DOHH2 (cell line): ENCODE measurements at regions not wholly inside any gene's neighbourhood (a gene's known extent, or its start where the extent isn't known, plus 50 kb on each side); places are given as distances from the start of the nearest gene placed in this dataset.

Experiments used
- H3F3A ChIP-seq: fragments of 200-600 bp; sonication (generic), shearing (Covaris generic); 2 replicates; pipeline ENCODE4 v1.6.0; 2016; ENCODE audit warnings: antibody characterized with exemption, mild to moderate bottlenecking; ENCODE audit not compliant: control insufficient read depth, insufficient read depth
- H3K27ac ChIP-seq: fragments of 200-600 bp; sonication (generic); 2 replicates; pipeline ENCODE4 v1.5.1; 2014; ENCODE audit warnings: low read depth, mild to moderate bottlenecking, low read length, moderate library complexity
- H3K27me3 ChIP-seq: fragments of 200-600 bp; sonication (generic); 2 replicates; pipeline ENCODE4 v1.6.1; 2014; ENCODE audit warnings: mild to moderate bottlenecking, low read length, mixed read lengths; ENCODE audit not compliant: control insufficient read depth
- H3K36me3 ChIP-seq: fragments of 200-600 bp; sonication (generic); 2 replicates; pipeline ENCODE4 v1.6.1; 2014; ENCODE audit warnings: mild to moderate bottlenecking, low read length, moderate library complexity, mixed read lengths; ENCODE audit not compliant: control insufficient read depth
- H3K4me1 ChIP-seq: fragments of 200-600 bp; sonication (generic); 2 replicates; pipeline ENCODE4 v1.6.1; 2014; ENCODE audit warnings: mild to moderate bottlenecking, low read length, mixed read lengths; ENCODE audit not compliant: control insufficient read depth
- H3K4me2 ChIP-seq: fragments of 200-600 bp; sonication (generic); 2 replicates; pipeline ENCODE4 v1.6.0; 2014; ENCODE audit warnings: mild to moderate bottlenecking, low read length, moderate library complexity
- H3K4me3 ChIP-seq: fragments of 200-600 bp; sonication (generic); 2 replicates; pipeline ENCODE4 v1.5.1; 2014; ENCODE audit warnings: mild to moderate bottlenecking, low read length, mixed read lengths
- H3K79me2 ChIP-seq: fragments of 200-600 bp; sonication (generic); 2 replicates; pipeline ENCODE4 v1.6.1; 2014; ENCODE audit warnings: mild to moderate bottlenecking, low read length, mixed read lengths; ENCODE audit not compliant: control insufficient read depth
- H3K9me2 ChIP-seq: fragments of 200-600 bp; sonication (generic); replicated peaks from 2 replicates; pipeline ENCODE4 v1.6.1; 2014; ENCODE audit warnings: mild to moderate bottlenecking, low read length, mixed read lengths; ENCODE audit not compliant: control insufficient read depth
- H3K9me3 ChIP-seq: fragments of 200-600 bp; sonication (generic); 2 replicates; pipeline ENCODE4 v1.6.1; 2014; ENCODE audit warnings: antibody characterized with exemption, low read length, mixed read lengths; ENCODE audit not compliant: control insufficient read depth, insufficient read depth
- H4K20me1 ChIP-seq: fragments of 200-600 bp; sonication (generic); 2 replicates; pipeline ENCODE4 v1.6.0; 2014; ENCODE audit warnings: low read depth, mild to moderate bottlenecking, antibody characterized with exemption, low read length, moderate library complexity; ENCODE audit not compliant: control insufficient read depth, insufficient read depth
- EZH2phosphoT487 ChIP-seq: fragments of 200-600 bp; sonication (generic); IDR thresholded peaks from 2 replicates; pipeline ENCODE4 v1.6.1; 2017; ENCODE audit warnings: borderline replicate concordance, mild to moderate bottlenecking, antibody characterized with exemption, low read length, moderate library complexity, mixed read lengths
- TF ChIP-seq, protein P1 (sequence below): fragments of 200-600 bp; sonication (generic); IDR thresholded peaks from one replicate; pipeline ENCODE4 v1.5.1; 2014; ENCODE audit warnings: antibody characterized with exemption, mild to moderate bottlenecking, low read depth, low read length; ENCODE audit not compliant: poor library complexity, severe bottlenecking

DNA sequence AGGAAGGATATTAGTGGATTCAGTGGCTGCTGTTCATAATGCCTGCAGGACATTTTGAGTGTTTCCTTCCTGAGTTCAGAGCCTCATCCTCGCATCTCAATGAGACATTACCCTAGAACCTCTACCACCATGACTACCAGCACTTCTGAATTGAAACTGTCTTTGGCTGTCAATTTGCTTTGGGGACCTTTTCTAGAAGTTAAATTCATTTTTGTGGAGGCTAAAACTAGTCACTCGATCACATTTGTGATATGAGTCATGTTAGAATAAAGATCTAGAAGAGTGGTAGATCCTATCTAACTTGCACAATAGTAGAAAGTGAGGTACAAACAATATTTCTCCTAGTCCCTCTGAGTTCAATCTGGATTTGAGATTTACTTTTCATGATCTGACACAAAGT, 124.9 kb downstream of the KCNRG start:
- Histone ChIP-seq H3K79me2 (no peaks in the 10 kb centered on the region), H3K9me2 (no peaks in the 10 kb centered on the region), H3K9me3 (no peaks in the 10 kb centered on the region), H3K4me1 (peaks cover 50% of the 10 kb centered on the region), H3K4me3 (no peak overlapping the region), H3K27me3 (no peaks in the 10 kb centered on the region), H3K27ac (no peak overlapping the region), H3K36me3 (no peaks in the 10 kb centered on the region), H3F3A (no peaks in the 10 kb centered on the region), H4K20me1 (no peaks in the 10 kb centered on the region), H3K4me2 (no peak overlapping the region)
- TF ChIP-seq, protein P1, sequence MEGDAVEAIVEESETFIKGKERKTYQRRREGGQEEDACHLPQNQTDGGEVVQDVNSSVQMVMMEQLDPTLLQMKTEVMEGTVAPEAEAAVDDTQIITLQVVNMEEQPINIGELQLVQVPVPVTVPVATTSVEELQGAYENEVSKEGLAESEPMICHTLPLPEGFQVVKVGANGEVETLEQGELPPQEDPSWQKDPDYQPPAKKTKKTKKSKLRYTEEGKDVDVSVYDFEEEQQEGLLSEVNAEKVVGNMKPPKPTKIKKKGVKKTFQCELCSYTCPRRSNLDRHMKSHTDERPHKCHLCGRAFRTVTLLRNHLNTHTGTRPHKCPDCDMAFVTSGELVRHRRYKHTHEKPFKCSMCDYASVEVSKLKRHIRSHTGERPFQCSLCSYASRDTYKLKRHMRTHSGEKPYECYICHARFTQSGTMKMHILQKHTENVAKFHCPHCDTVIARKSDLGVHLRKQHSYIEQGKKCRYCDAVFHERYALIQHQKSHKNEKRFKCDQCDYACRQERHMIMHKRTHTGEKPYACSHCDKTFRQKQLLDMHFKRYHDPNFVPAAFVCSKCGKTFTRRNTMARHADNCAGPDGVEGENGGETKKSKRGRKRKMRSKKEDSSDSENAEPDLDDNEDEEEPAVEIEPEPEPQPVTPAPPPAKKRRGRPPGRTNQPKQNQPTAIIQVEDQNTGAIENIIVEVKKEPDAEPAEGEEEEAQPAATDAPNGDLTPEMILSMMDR = no peak

DNA sequence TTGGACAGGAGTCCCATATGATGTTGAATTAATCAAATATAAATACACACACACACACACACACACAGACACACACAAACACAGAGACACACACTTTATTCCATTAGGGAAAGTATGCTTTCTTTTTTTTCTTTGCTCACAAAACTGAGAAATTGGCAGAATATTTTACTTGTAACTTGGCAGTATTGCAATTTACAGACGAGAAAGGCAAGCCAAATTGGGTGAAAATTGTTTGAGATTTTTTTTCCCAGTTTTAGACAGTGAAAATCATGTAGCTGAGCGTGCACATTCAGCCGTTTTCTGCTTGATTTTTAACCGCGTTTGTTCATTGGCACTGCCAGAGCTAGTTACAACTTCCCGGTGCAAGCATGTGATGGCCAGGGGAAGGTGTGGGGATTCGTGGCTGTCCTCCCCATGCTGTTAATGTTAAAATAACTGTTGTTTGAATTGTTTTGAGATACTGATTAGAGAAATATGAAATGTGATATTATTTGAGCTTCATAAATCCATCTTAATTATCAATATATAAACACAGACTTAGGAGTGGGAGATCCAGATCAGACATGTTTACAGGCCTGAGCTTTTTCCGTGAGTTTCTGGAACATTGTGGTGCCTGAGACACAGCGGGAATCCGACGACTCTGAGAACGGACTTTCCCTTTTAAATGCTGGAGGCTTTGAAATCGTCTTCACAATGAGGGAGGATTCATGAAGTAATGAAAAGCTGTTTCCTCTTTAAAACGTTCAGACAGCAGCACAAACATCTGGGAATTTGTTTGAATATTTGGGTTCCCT, 125.5 kb downstream of the KCNRG start:
- Histone ChIP-seq H3K27me3 (no peaks in the 10 kb centered on the region), H3K9me3 (no peaks in the 10 kb centered on the region), H3K9me2 (no peaks in the 10 kb centered on the region), H3K36me3 (no peaks in the 10 kb centered on the region), H4K20me1 (no peaks in the 10 kb centered on the region), H3K4me2 (no peak overlapping the region), H3K79me2 (no peaks in the 10 kb centered on the region), H3K4me3 (no peak overlapping the region), H3K4me1 (peaks cover 50% of the 10 kb centered on the region), H3F3A (no peaks in the 10 kb centered on the region), H3K27ac (no peak overlapping the region)
- TF ChIP-seq, protein P1 = no peak
- no peak for TF ChIP-seq EZH2phosphoT487

DNA sequence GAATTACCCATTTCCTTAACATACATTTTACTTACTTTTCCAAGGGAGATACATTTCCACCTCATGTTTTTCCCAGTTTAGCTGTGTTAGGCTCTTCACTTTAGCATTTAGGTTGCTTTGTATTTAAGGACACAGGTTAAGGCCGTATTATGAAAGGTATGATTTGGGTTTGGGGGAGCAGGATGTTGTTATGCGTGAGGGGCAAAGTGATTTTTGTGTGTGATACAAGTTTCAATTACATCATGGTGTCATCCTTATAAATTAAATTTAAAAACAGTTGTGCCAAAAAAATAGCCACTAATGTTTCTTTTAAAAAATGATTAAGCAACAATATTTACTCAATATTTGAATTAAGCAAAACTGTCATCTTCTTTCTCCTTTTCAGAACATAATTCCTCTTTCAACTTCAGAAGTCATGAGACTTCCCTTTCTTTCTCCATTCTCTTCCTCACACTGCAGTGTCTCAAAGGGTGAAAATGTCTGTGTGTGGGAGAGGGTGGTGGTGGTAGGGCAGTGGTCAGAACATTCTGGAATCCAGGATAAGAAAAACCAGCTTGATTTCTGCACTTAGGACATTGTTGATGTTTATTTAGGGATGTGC, 126.2 kb downstream of the KCNRG start:
- Histone ChIP-seq H3K36me3 (no peaks in the 10 kb centered on the region), H3K4me1 (peaks cover 50% of the 10 kb centered on the region), H3F3A (no peaks in the 10 kb centered on the region), H3K27me3 (no peaks in the 10 kb centered on the region), H3K79me2 (no peaks in the 10 kb centered on the region), H3K4me3 (no peak overlapping the region), H4K20me1 (no peaks in the 10 kb centered on the region), H3K9me2 (no peaks in the 10 kb centered on the region), H3K27ac (no peak overlapping the region), H3K4me2 (peak overlapping the region; percentile 22; the same call in 1 of the 2 replicates), H3K9me3 (no peaks in the 10 kb centered on the region)
- TF ChIP-seq, protein P1 = no peak
- no peak for TF ChIP-seq EZH2phosphoT487
